A172 (cell line): ENCODE measurements at regions not wholly inside any gene's neighbourhood (a gene's known extent, or its start where the extent isn't known, plus 50 kb on each side); places are given as distances from the start of the nearest gene placed in this dataset.
"Not testable (repeated sequence)": the region's sequence is repeated elsewhere in the genome, so short reads cannot be mapped to it uniquely, and the experiment has no call there.

Source experiments
- DNase-seq: peaks from one replicate; pipeline ENCODE4 v3.0.0-alpha.2; 2015; ENCODE audit warnings: low spot score

GRCh38 chr17:33944412-33944811 lies 310.7 kb upstream of the CCL2 start:
- no peak for DNase-seq

- DNase-seq, result no peak
Observed at GRCh38 chr17:33944826-33945225, 310.3 kb upstream of the CCL2 start.

- DNase-seq, result peak; percentile 63
Observed at GRCh38 chr17:33945646-33946546, 309.2 kb upstream of the CCL2 start.

- no peak for DNase-seq
Observed at GRCh38 chr17:33947762-33948161, 307.3 kb upstream of the CCL2 start.

- DNase-seq, result no peak
Observed at GRCh38 chr17:33948309-33948708, 306.8 kb upstream of the CCL2 start.

- DNase-seq, result no peak
Observed at GRCh38 chr17:33949100-33949499, 306.0 kb upstream of the CCL2 start.

- DNase-seq, result no peak
Observed at GRCh38 chr17:33950061-33950460, 305.0 kb upstream of the CCL2 start.

GRCh38 chr17:33952425-33952824 lies 302.7 kb upstream of the CCL2 start:
- DNase-seq, result no peak

GRCh38 chr17:33954597-33954996 lies 300.5 kb upstream of the CCL2 start:
- DNase-seq, result no peak

GRCh38 chr17:33955461-33955860 lies 299.6 kb upstream of the CCL2 start:
- DNase-seq, result no peak

GRCh38 chr17:33959098-33959497 lies 296.0 kb upstream of the CCL2 start:
- DNase-seq, result not testable (repeated sequence)

- no peak for DNase-seq
Observed at GRCh38 chr17:33962857-33963655, 292.0 kb upstream of the CCL2 start.

- DNase-seq, result no peak
Observed at GRCh38 chr17:33964344-33964979, 290.6 kb upstream of the CCL2 start.

GRCh38 chr17:33966410-33967059 lies 288.6 kb upstream of the CCL2 start:
- no peak for DNase-seq

- DNase-seq, result no peak
Observed at GRCh38 chr17:33967608-33968349, 287.3 kb upstream of the CCL2 start.

GRCh38 chr17:33968350-33969044 lies 286.6 kb upstream of the CCL2 start:
- DNase-seq, result peak; percentile 89

- peak; percentile 73 for DNase-seq
Observed at GRCh38 chr17:33970279-33970678, 284.8 kb upstream of the CCL2 start.

- DNase-seq, result no peak
Observed at GRCh38 chr17:33972763-33973162, 282.3 kb upstream of the CCL2 start.

GRCh38 chr17:33973491-33973890 lies 281.6 kb upstream of the CCL2 start:
- no peak for DNase-seq

- DNase-seq, result no peak
Observed at GRCh38 chr17:33974276-33974675, 280.8 kb upstream of the CCL2 start.

- DNase-seq, result peak; percentile 29
Observed at GRCh38 chr17:33976831-33977230, 278.3 kb upstream of the CCL2 start.
